Motor neuron (in vitro differentiated cells): ENCODE measurements at regions not wholly inside any gene's neighbourhood (a gene's known extent, or its start where the extent isn't known, plus 50 kb on each side); places are given as distances from the start of the nearest gene placed in this dataset.

Experiments used
- ATAC-seq, 8 experiments: fragments of 200-7000 bp; cut with Tn5 transposase; replicated peaks in 6 of 8; 2 replicates each; pipeline ENCODE4 v1.8.0; 2021; ENCODE audit warnings: mild to moderate bottlenecking in 8 of 8, moderate library complexity in 8 of 8
- H3K27ac ChIP-seq, 2 donors: fragments of 250-450 bp; sonication (Bioruptor Pico); 2 replicates each; pipeline ENCODE4 v1.9.0; 2021; ENCODE audit warnings: antibody characterized with exemption in 2 of 2, mild to moderate bottlenecking in 2 of 2, moderate library complexity in 1 of 2
- H3K4me1 ChIP-seq, 2 donors: fragments of 250-450 bp; sonication (Bioruptor Pico); replicated peaks in 1 of 2; 2 replicates each; pipeline ENCODE4 v1.6.1; 2021; ENCODE audit warnings: antibody characterized with exemption in 2 of 2, mild to moderate bottlenecking in 2 of 2, moderate library complexity in 1 of 2
- H3K4me3 ChIP-seq, 5 donors: fragments of 250-450 bp; sonication (Bioruptor Pico); 2 replicates each; pipeline ENCODE4 v1.9.0; 2021; ENCODE audit warnings: antibody characterized with exemption in 5 of 5, mild to moderate bottlenecking in 5 of 5, moderate library complexity in 4 of 5
- WGBS, 10 experiments: fragments of 450-650 bp; shearing (Covaris generic); methylation state at CpG; one replicate each; pipeline ENCODE4 v1.0.0; 2022; 5-methylcytosine and 5-hydroxymethylcytosine counted together
- in situ Hi-C, 9 experiments: fragments of 400-800 bp; cut with MboI; loops; one replicate each; pipeline ENCODE4 v1.15.0; 2021; ENCODE audit warnings: low sequenced_read_pairs in 9 of 9, low pct_unique_long_range_greater_than_20kb in 2 of 9; ENCODE audit not compliant: unreplicated experiment in 9 of 9

GRCh38 chr5:84821924-84822323 lies 437.2 kb upstream of the EDIL3 start:
- Histone ChIP-seq H3K27ac (no peak overlapping the region), H3K4me1 (no peaks in the 10 kb centered on the region), H3K4me3 (no peak overlapping the region)
- no peak for ATAC-seq
- in situ Hi-C loops, result no loop called here
- WGBS, 10 experiments, result 0 to 88% (median 75%) methylated on average over 1 to 3 of the region's 3 CpGs

GRCh38 chr5:84817953-84818352 lies 433.3 kb upstream of the EDIL3 start:
- no peak overlapping the region for H3K27ac ChIP-seq
- WGBS, 10 experiments, result 86% methylated on average over 1 of the region's 5 CpGs; no CpG with 5 or more reads in 9 of the 10 experiments
- no peak overlapping the region for H3K4me3 ChIP-seq
- peaks cover 0 to 2% of the 10 kb centered on the region in 2 donors for H3K4me1 ChIP-seq
- in situ Hi-C loops, result no loop called here
- no peak for ATAC-seq

GRCh38 chr5:84816746-84817547 lies 432.3 kb upstream of the EDIL3 start:
- peaks cover 0 to 2% of the 10 kb centered on the region in 2 donors for H3K4me1 ChIP-seq
- ATAC-seq, result no peak
- no peak overlapping the region for H3K4me3 ChIP-seq
- in situ Hi-C loops, result no loop called here
- WGBS, 10 experiments, result 28 to 100% (median 60%) methylated on average over 2 to 4 of the region's 4 CpGs
- no peak overlapping the region for H3K27ac ChIP-seq

GRCh38 chr5:84816160-84816559 lies 431.5 kb upstream of the EDIL3 start:
- Histone ChIP-seq H3K4me3 (no peak overlapping the region), H3K4me1 (peaks cover 0 to 2% of the 10 kb centered on the region in 2 donors), H3K27ac (no peak overlapping the region)
- no peak for ATAC-seq
- WGBS, 10 experiments, result 10 to 100% (median 100%) methylated on average over 1 of the region's 1 CpG; no CpG with 5 or more reads in 4 of the 10 experiments
- in situ Hi-C loops, result no loop called here

- Histone ChIP-seq H3K27ac (no peak overlapping the region), H3K4me1 (no peaks in the 10 kb centered on the region), H3K4me3 (no peak overlapping the region)
- in situ Hi-C loops, result no loop called here
- no peak for ATAC-seq
These were observed 420.8 kb upstream of the EDIL3 start for GRCh38 chr5:84805473-84805872.

GRCh38 chr5:84796399-84796798 lies 411.7 kb upstream of the EDIL3 start:
- H3K4me3 ChIP-seq, result no peak overlapping the region
- H3K4me1 ChIP-seq, result peaks cover 0 to 3% of the 10 kb centered on the region in 2 donors
- ATAC-seq, result no peak
- 24 to 99% (median 92%) methylated on average over 5 to 8 of the region's 8 CpGs for WGBS, 10 experiments
- in situ Hi-C loops, result no loop called here
- no peak overlapping the region for H3K27ac ChIP-seq

GRCh38 chr5:84794486-84795035 lies 409.9 kb upstream of the EDIL3 start:
- 8 to 100% (median 58%) methylated on average over 1 to 2 of the region's 2 CpGs; no CpG with 5 or more reads in 2 of the 10 experiments for WGBS, 10 experiments
- Histone ChIP-seq H3K27ac (no peak overlapping the region), H3K4me3 (no peak overlapping the region), H3K4me1 (peaks cover 0 to 3% of the 10 kb centered on the region in 2 donors)
- ATAC-seq, result peak in 2 of 8 experiments; percentile 48 to 59
- in situ Hi-C loops, result no loop called here

GRCh38 chr5:84791730-84792129 lies 407.1 kb upstream of the EDIL3 start:
- no peak for ATAC-seq
- in situ Hi-C loops, result no loop called here
- no peak overlapping the region for H3K4me3 ChIP-seq
- 15 to 96% (median 72%) methylated on average over 1 to 3 of the region's 3 CpGs for whole genome bisulfite sequencing, 10 experiments
- H3K27ac ChIP-seq, result no peak overlapping the region
- H3K4me1 ChIP-seq, result no peaks in the 10 kb centered on the region

GRCh38 chr5:84791138-84791537 lies 406.5 kb upstream of the EDIL3 start:
- H3K4me1 ChIP-seq, result no peaks in the 10 kb centered on the region

GRCh38 chr5:84790406-84790805 lies 405.7 kb upstream of the EDIL3 start:
- in situ Hi-C loops, result no loop called here
- Histone ChIP-seq H3K4me3 (no peak overlapping the region), H3K4me1 (no peaks in the 10 kb centered on the region), H3K27ac (no peak overlapping the region)
- ATAC-seq, result no peak
- WGBS, 10 experiments, result 80 to 100% (median 100%) methylated on average over 1 of the region's 1 CpG; no CpG with 5 or more reads in 6 of the 10 experiments

More at GRCh38 chr5:84791138-84791537, 406.5 kb upstream of the EDIL3 start:
- no peak overlapping the region for H3K4me3 ChIP-seq
- in situ Hi-C loops, result no loop called here
- ATAC-seq, result no peak
- H3K27ac ChIP-seq, result no peak overlapping the region

GRCh38 chr5:84783003-84783402 lies 398.3 kb upstream of the EDIL3 start:
- H3K27ac ChIP-seq, result no peak overlapping the region
- no peak for ATAC-seq
- in situ Hi-C loops, result no loop called here
- no peaks in the 10 kb centered on the region for H3K4me1 ChIP-seq
- no peak overlapping the region for H3K4me3 ChIP-seq
- WGBS, 10 experiments, result 21 to 100% (median 87%) methylated on average over 1 to 3 of the region's 3 CpGs; no CpG with 5 or more reads in 3 of the 10 experiments

- Histone ChIP-seq H3K27ac (no peak overlapping the region), H3K4me1 (no peaks in the 10 kb centered on the region), H3K4me3 (no peak overlapping the region)
- 0 to 94% (median 82%) methylated on average over 1 to 2 of the region's 2 CpGs; no CpG with 5 or more reads in 2 of the 10 experiments for WGBS, 10 experiments
- ATAC-seq, result peak in 1 of 8 experiments; percentile 23
- in situ Hi-C loops, result no loop called here
These were observed 394.5 kb upstream of the EDIL3 start for GRCh38 chr5:84779186-84779585.

- 8 to 100% (median 41%) methylated on average over 1 to 3 of the region's 4 CpGs; no CpG with 5 or more reads in 4 of the 10 experiments for WGBS, 10 experiments
- ATAC-seq, result no peak
- in situ Hi-C loops, result no loop called here
- Histone ChIP-seq H3K4me1 (no peaks in the 10 kb centered on the region), H3K27ac (no peak overlapping the region), H3K4me3 (no peak overlapping the region)
These were observed 379.5 kb upstream of the EDIL3 start for GRCh38 chr5:84764227-84764626.

GRCh38 chr5:84758008-84758407 lies 373.3 kb upstream of the EDIL3 start:
- no peak for ATAC-seq
- 0 to 100% (median 78%) methylated on average over 1 of the region's 1 CpG; no CpG with 5 or more reads in 1 of the 10 experiments for WGBS, 10 experiments
- Histone ChIP-seq H3K4me1 (no peaks in the 10 kb centered on the region), H3K27ac (no peak overlapping the region), H3K4me3 (no peak overlapping the region)
- in situ Hi-C loops, result no loop called here
